HFF-Myc (cell line): ENCODE measurements at regions not wholly inside any gene's neighbourhood (a gene's known extent, or its start where the extent isn't known, plus 50 kb on each side); places are given as distances from the start of the nearest gene placed in this dataset.

Source experiments
- DNase-seq: peaks from one replicate; pipeline ENCODE4 v3.0.0-alpha.2; 2011; ENCODE audit warnings: low read depth; ENCODE audit errors: extremely low read depth
- H3K4me3 ChIP-seq: replicated peaks from 2 replicates; pipeline ENCODE4 v1.5.1; 2011; ENCODE audit warnings: low read depth, mild to moderate bottlenecking, control low read depth, low read length
- TF ChIP-seq, protein P1 (sequence below): IDR thresholded peaks from 2 replicates; pipeline ENCODE4 v1.5.1; 2012; ENCODE audit warnings: mild to moderate bottlenecking, low read depth, low read length, control low read depth; ENCODE audit errors: missing control alignments

DNA sequence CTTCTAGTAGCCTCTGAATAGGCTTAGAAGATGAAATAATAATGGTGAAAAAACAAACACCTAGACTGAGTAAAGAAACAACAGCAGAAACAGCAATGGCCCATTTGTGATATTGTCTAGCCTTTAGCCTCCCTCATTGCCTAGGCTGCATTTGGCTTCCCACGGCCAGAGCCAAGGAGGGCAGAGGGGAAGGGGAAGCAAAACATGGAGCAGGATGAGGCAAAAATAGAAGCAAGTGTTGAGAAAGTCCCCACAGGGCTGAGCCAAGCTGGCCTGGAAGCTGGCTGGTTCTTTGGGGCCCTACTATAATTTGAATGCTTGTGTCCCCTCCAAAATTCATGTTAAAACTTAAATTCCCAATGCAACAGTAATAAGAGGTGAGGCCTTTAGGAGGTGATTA is 60.2 kb upstream of the KSR1 start:
- TF ChIP-seq, protein P1, sequence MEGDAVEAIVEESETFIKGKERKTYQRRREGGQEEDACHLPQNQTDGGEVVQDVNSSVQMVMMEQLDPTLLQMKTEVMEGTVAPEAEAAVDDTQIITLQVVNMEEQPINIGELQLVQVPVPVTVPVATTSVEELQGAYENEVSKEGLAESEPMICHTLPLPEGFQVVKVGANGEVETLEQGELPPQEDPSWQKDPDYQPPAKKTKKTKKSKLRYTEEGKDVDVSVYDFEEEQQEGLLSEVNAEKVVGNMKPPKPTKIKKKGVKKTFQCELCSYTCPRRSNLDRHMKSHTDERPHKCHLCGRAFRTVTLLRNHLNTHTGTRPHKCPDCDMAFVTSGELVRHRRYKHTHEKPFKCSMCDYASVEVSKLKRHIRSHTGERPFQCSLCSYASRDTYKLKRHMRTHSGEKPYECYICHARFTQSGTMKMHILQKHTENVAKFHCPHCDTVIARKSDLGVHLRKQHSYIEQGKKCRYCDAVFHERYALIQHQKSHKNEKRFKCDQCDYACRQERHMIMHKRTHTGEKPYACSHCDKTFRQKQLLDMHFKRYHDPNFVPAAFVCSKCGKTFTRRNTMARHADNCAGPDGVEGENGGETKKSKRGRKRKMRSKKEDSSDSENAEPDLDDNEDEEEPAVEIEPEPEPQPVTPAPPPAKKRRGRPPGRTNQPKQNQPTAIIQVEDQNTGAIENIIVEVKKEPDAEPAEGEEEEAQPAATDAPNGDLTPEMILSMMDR = no peak
- no peak for DNase-seq
- no peak overlapping the region for H3K4me3 ChIP-seq

DNA sequence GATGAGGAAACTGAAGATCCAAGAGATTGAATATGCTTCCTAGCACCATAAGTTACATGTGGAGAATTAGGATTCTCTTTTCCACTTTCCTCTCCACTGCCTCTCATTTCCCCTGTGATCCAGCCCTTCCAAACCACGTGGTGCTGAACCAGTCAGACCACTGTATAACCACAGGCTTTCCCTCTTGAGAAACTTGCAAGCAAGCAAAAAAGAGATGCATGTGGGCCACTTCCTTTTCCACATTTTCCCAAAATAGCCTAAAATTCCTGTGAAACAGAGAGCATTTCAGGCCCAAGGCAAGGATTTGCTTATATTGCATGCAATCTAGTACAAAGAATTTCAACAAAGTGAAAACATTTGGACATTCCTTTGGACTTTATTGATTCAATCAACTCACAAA is 59.3 kb upstream of the KSR1 start:
- H3K4me3 ChIP-seq = no peak overlapping the region
- no peak for DNase-seq
- TF ChIP-seq, protein P1 = no peak

DNA sequence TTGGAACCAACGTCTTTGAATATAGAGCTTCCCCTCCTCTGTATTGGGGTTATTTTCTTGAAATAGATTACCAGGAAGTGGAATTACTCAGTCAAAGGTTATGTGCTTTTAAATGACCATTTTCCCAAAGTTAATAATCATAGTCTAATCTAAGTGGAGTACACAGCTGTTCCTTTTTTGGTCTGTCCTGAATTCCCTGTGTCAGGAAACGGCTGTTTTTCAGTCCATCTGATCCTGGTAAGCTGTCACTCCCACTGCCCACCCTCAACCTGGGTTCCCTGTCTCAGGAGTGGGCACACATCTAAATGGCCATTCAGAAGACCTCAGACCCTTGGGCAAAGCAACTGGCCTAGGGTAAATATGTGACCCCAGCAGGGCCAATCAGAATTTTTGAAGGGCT is 57.6 kb upstream of the KSR1 start:
- TF ChIP-seq, protein P1 = no peak

DNA sequence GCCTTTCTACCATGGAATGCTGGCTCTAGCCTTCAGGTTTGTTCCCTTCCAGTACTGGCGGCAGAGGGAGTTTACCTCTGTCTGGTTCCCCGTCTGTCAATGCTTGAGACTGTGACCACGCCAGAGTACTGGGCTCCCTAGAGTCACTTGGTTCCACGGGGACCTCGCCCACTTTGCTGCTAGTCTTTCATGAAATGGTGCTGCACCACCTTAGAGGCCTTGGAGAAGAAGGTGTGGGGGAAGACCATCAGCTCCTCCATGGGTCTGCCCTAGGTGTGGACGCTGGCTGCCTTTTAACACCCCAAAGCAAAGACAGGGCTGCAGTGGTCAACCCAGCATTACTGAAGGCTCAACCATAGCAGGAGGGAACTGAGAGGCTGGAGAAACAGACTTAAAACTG is 55.3 kb upstream of the KSR1 start:
- TF ChIP-seq, protein P1 = no peak
- DNase-seq = no peak
- no peak overlapping the region for H3K4me3 ChIP-seq

More for the DNA sequence above, 57.6 kb upstream of the KSR1 start:
- H3K4me3 ChIP-seq = no peak overlapping the region
- DNase-seq = no peak

DNA sequence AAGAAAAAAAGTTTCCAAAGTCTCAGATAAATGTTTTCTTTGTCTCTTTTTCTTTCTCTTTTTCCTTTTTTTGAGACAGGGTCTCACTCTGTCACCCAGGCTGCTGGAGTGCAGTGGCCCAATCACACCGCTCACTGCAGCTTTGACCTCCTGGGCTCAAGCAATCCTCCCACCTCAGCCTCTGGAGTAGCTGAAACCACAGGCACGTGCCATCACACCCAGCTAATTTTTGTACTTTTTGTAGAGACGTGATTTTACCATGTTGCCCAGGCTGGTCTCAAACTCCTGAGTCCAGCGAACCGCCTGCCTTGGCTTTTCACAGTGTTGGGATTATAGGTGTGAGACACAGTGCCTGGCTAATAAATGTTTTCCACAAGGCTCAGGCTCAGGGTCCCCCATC is 53.3 kb upstream of the KSR1 start:
- no peak for DNase-seq
- TF ChIP-seq, protein P1 = no peak
- no peak overlapping the region for H3K4me3 ChIP-seq

DNA sequence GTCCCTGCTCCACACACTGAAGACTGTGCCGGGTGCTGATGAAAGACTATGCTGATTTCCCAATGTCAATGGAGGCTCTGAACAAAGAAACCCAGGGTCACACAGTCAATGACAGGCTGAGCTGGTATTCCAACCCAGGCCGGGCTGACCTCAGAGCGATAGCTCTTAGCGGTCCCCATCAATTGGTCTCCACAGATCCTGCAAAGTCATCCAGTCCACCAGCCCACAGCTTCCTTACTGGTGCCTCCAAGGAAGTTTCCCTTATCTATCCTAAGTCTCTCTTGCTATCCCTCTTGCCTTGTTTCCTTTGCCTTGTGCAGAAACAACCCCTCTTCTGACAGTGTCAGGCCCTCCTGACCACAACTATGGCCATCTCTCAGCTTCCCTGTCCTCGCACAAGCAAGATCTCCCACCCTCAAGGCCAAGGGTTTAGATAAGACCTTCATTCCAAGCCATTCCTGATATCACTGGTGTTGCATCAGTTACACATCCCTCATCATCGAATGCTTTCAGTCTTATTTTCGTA is 52.7 kb upstream of the KSR1 start:
- no peak for DNase-seq
- no peak overlapping the region for H3K4me3 ChIP-seq
- TF ChIP-seq, protein P1 = no peak

DNA sequence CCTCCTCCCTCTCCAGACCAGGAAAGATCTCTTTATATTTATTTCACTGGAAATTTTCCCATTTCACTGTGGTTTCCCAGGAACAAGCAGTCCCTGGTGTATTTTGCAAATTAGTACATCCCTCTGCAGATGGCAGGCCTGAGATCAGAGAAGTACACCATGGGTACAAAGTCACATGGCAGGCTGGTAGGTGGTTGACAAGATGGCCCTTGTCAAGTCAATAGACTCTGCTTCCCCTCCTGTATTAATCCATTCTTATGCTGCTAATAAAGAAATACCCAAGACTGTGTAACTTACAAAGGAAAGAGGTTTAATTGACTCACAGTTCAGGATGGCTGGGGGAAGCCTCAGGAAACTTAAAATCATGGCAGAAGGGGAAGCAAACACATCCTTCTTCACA is 51.6 kb upstream of the KSR1 start:
- TF ChIP-seq, protein P1 = no peak
- no peak overlapping the region for H3K4me3 ChIP-seq
- no peak for DNase-seq
